ENCODE measurements at regions not wholly inside any gene's neighbourhood (a gene's known extent, or its start where the extent isn't known, plus 50 kb on each side); places are given as distances from the start of the nearest gene placed in this dataset.
"Not testable (repeated sequence)": the region's sequence is repeated elsewhere in the genome, so short reads cannot be mapped to it uniquely, and the experiment has no call there.

DNA sequence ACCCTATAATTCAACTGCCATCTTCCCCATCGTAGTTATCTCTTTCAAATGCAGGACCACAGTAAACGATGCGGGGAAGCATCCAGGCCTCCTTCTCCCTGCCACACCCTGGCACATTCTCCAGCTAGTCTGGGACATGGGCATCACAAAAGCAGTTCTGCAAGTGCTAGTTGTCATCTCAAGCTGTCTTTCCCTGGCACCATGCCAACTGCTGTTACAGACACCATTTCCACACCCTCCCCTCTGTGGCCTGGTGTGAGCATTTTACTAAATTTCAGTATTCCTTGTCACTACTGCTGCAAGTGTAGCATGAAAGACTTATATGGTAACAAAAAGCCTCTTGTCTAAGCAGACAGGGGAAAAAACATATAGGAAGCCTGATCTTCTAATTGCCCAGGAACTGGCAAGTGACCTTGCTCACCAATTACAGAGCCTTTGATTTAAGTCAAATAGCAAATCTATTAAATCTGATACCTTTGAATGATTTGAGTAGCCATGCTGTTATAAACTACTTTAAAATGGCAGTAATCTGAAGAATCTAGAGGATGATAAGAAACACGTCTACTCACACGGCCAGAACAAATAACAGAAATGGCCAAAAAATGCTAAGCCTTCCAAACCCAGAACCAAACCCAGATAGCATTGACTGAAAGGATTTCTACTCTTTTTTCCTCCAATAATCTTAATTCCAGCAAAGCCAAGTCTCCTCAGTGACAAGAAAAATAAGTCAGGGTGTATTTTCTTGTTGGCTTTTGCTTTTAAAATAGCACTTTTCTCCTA lies 179.0 kb downstream of the NUFIP1 start:
- DNase-seq, result no peak

DNA sequence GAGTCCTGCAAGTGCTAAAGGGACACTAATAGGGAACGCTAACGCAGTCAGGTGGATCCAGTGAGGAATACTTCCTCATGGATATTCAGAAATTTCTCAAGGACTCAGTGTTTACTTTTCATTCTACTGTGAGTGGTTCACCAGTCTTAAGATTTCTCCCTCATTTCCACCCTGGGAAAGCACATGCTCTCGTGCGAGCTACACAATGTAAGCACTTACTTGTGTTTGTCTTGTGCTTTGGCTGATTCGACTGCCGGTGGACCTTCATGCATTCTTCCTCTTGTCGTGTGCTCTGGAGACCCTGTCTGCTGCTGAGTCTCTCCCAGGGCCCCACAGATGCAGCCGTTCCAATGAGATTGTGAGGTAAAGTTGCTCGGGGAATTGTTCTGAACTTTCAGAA lies 180.1 kb downstream of the NUFIP1 start:
- DNase-seq, result no peak

DNA sequence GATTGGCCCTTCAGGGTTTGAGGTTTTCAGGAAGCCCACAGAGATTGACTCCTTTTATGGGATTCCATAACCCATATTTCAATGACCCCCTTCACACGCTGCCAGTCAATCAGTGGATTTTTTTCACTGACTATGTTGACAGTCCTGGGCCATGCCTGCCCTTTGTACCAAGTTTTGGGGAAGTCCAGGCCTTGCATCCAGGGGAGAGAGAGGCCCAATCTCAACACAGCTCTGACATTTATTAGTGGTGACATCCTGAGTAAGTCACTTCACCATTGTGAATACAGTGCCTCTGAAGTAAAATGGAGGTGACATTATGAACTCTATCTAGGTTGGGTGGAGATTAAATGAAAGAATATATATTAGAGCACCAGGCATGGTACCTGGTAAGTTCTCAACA lies 181.1 kb downstream of the NUFIP1 start:
- no peak for DNase-seq

- no peak for DNase-seq
These were observed 181.7 kb downstream of the NUFIP1 start for GRCh38 chr13:44807449-44808034.

- no peak for DNase-seq
These were observed 182.4 kb downstream of the NUFIP1 start for GRCh38 chr13:44806826-44807225.

DNA sequence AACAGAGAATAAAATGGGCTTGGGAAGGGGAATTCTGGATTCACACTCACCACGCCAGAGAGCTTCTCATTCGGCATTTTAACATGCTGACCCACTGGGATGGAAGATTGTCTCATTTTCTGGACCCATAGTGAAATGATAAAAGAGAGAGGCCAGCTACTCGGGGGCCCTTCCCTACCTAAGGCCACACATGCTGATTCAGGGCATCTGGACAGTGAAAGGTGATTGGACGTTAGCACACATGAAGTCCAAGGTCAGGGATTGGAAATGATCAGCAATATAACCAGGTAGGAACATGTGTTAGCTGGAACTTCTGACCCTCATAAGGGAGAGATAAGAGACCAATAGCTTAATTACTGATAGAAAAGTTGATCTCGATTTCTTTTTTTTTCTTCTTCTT lies 183.7 kb downstream of the NUFIP1 start:
- no peak for DNase-seq

DNA sequence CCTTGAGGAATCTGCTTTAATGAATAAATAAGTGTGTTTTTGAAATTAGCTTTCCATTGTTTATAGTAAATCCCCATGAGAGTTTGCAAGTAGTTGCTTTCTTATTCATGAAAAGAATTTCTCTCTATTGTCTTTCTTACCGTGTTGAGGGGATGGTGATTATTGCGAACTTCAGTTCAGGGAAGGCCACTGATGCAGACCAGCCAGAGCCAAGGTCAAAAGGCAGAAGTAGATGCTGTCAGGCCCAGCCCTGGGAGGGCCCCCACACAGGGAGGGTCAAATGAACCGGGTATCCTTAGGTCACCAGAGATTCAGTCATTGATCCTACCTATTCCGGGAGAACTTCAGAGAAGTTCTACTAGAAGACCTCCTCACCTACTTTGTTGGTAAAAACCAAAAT lies 185.9 kb downstream of the NUFIP1 start:
- DNase-seq, result no peak

DNA sequence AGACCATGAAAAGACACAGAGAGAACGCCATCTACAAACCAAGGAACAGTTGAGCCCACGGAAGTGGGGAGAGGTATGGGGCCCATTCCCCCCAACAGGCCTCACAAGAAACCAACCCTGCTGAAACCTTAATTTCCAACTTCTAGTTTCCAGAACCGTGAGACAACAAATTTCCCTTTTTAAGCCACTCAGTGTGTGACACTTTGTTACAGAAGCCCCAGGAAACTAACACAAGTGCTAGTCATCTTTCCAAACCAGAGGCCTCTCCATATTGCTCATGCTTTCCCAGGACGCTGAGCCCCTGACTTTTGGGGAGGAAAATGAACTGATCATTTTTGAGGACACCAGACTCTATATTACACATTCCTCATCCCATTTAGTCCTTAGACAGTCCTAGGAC lies 186.8 kb downstream of the NUFIP1 start:
- no peak for DNase-seq

- DNase-seq, result no peak
These were observed 187.3 kb downstream of the NUFIP1 start for GRCh38 chr13:44801990-44802389.

- no peak for DNase-seq
These were observed 188.6 kb downstream of the NUFIP1 start for GRCh38 chr13:44800626-44801025.

DNA sequence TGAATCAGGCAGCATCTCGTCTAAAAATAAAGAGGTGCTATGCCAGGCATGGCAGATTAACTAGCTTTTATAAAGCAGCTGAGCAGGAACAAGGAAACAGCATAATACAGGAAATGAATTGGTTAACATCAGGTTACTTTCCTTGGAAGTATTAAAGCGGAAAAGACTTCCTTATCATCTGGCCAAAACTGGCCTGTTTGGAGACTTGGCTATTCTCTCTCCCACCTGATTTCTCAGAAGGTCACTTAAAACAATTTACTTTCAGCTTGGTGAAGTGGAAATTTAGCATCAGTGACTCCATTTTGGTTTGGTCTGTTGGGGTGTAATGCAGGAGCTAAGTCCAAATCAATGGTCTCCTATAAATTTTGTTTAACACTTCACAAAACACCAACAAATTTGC lies 191.6 kb downstream of the NUFIP1 start:
- no peak for DNase-seq

- no peak for DNase-seq
These were observed 192.4 kb downstream of the NUFIP1 start for GRCh38 chr13:44796597-44797490.

GRCh38 chr13:44796039-44796438 lies 193.2 kb downstream of the NUFIP1 start:
- not testable (repeated sequence) for DNase-seq

- DNase-seq, result no peak
These were observed 194.1 kb downstream of the NUFIP1 start for GRCh38 chr13:44795176-44795575.

DNA sequence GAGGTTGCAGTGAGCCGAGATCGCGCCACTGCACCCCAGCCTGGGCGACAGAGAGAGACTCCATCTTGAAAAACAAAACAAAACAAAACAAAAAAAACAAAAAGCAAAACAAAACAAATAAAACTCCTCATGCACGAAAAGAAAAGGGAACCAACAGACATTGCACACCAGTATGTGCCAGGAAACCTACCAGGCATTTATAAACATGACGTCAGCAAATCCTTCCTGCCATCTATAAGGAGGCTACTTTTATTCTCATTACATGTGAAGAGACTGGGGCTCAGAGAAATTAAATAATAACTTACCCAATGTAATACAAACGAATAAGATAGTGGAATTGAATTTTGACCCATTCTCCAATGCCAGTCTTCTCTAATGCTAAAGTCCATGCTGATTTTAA lies 197.2 kb downstream of the NUFIP1 start:
- no peak for DNase-seq

DNA sequence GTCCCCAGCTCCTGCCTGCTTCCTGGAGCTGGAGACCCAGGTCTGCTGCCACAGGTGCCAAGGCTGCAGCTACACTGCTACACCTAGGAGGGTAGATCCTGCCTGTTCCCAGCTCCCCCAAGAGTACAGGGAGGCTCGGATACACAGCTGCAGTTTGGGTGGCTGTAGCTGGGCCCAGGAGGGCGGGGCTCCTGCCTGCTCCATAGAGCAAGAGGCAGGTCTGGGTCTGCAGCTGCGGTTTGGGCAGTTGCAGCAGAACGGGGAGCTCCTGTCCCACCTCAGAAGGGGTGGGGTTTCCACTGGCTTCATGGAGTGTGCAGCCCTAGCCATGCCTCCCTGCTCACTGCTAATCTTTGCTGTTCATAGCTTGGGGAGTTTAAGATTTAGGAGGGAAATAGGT lies 199.0 kb downstream of the NUFIP1 start:
- DNase-seq, result no peak

DNA sequence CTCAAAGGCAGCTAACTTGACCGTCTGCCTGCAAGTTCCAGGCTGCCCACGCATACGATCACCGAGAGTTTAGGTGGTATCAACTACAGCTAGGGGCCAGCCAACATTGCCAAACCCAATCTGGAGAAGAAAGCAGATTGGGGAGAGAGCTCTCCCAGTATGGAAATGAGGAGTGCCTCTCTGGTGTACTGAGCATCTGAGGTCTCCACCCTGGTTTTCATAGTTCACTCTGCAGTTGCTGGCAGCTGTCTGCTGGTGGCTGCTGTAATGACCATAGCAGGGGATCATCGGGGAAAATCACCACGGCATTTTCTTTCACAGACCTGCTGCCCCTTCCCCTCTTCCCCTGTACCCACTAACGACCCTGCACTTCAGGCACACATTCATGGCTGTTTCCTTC lies 201.7 kb downstream of the NUFIP1 start:
- no peak for DNase-seq

DNA sequence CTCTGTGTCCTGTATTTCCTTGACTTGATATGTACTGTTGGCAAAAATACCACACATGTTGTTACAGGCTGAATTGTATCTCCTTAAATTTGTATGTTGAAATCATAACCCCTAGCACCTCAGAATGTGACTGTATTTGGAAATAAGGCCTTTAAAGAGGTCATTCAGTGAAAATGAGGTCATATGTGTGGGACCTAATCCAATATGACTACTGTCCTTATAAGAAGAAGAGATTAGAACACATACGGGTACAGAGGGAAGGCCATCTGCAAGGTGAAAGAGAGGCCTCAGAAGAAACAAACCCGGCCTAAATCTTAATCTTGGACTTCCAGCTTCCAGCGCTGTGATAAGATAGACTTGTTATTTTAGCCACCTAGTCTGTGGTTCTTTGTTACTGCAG lies 202.5 kb downstream of the NUFIP1 start:
- DNase-seq, result no peak

DNA sequence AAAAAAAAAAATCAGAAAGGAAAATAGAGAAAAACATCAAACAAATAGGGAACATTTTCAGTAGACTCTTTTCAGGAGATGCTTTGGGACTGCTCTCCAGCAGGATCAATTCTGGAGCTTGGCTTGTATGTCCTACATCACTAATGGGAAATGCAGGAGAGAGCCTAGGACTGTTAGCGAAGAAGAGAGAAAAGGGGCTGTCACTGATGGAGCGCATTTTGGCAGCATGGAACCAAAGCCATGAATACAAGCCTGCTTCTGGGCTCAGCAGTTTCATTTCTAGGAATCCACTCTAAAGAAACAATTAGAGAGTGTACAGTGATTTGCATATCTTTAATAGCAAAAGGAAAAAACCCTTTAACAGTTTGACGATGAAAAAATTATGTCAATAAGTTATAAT lies 203.9 kb downstream of the NUFIP1 start:
- no peak for DNase-seq

- DNase-seq, result no peak
These were observed 204.6 kb downstream of the NUFIP1 start for GRCh38 chr13:44784708-44785080.

GRCh38 chr13:44783994-44784707 lies 205.1 kb downstream of the NUFIP1 start:
- no peak for DNase-seq

DNA sequence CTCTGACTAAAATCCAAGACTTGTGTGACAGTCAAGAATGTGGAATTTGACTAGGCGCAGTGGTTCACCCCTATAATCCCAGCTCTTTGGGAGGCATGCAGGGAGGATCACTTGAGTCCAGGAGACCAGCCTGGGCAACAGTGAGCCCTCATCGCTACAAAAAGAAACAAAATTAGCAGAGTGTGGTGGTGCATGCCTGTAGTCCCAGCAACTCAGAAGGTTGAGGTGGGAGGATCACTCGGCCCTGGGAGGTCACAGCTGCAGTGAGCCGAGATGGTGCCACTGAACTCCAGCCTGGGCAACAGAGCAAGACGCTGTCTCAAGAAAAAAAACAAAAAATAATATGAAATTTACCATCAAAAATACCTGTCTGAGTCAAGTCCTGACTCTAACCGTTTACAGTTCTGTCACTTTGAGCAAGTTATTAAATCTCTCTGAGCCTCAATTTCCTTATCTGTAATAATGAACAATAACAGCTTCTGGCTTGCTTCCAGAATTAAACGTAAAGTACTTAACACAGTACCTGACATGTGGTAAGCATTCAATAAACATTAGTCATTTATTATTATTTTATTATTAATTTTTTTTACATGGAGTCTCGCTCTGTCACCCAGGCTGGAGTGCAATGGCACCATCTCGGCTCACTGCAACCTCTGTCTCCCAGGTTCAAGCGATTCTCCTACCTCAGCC lies 204.6 kb upstream of the TSC22D1 start:
- no peak for DNase-seq
